OCI-M2 (cell line): ENCODE measurements at regions not wholly inside any gene's neighbourhood (a gene's known extent, or its start where the extent isn't known, plus 50 kb on each side); places are given as distances from the start of the nearest gene placed in this dataset.
"Not testable (repeated sequence)": the region's sequence is repeated elsewhere in the genome, so short reads cannot be mapped to it uniquely, and the experiment has no call there.

Source experiments
- DNase-seq: peaks from one replicate; lab custom pipeline; 2025; ENCODE audit not compliant: unreplicated experiment; lab: John Stamatoyannopoulos, UW

DNA sequence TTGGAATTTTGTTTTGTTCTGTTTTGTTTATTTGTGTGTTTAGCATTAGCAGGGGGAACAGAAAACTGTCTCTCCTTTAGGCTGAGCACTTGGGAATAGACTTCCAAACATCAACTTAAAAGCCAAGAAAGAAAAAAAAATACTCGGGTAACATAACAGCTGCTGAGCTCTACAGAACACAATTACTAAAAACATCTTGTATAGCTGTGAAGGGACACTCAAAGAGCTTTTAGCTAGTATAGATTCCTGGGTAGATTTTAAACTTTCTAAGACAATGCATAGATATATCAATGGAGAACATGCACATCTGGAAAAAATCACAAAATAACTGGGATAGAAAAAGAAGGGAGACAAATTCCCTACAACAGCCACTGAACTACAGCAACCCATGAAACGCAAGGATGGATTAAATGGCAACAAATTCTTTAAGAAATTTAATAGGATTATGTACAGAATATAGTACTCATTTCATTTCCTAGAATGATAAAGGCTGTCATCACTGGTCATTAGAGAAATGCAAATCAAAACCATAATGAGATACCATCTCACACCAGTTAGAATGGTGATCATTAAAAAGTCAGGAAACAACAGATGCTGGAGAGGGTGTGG, 174.3 kb upstream of the KRR1 start:
- no peak for DNase-seq

DNA sequence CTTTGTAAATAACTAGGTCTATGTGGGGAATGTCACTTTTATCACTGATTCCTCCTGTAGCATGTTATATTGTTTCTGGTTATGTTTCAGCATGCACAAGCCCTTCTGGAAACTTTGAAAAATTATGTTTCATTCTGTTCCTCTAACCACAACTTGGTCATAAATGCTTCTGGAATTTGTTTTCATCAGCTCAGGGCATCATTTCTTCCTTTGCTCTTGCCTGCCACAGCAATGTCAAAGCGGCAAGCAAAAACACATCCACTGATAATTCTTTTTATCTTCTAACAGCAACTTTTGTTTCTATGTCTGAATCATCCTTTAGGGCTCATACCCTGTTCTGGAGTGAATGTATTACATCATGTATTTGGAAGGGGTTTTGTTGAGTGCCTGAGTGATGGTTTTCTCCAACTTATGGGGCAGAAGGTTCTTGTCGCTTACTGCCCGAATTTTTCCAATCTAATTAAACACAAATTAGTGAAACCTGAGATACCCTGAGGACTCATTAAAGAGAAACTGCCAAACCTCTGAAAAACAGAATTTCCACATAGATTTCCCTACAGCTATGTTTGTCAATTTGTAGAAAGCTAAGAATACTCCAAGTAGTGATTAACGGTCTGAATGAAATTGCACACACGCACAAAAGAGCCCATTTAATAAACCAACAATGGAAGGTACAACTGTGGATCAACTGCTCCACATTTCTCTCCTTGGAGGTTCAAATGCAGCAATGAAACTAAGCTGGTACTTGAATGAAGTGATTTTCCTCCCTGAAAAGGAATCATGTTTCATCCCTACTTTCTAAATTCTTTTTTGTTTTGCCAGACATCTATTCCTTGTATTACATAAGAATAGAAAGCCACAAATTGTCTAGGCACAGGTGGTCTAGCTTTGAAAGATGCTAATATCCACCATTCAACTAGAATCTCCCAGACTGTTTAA, 173.5 kb upstream of the KRR1 start:
- DNase-seq = no peak

DNA sequence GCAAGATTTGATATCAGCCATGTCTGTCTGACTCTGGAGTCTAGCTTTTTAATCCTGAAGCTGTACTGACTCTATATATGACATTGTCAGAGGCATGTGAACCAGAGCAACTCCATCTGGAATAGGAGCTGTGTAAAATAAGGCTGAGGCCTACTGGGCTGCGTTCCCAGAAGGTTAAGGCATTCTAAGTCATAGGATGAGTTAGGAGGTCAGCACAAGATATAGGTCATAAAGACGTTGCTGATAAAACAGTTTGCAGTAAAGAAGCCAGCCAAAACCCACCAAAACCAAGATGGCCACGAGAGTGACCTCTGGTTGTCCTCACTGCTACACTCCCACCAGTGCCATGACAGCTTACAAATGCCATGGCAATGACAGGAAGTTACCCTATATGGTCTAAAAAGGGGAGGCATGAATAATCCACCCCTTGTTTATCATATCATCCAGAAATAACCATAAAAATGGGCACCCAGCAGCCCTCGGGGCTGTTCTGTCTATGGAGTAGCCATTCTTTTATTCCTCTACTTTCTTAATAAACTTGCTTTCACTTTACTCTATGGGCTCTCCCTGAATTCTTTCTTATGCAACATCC, 172.7 kb upstream of the KRR1 start:
- not testable (repeated sequence) for DNase-seq

DNA sequence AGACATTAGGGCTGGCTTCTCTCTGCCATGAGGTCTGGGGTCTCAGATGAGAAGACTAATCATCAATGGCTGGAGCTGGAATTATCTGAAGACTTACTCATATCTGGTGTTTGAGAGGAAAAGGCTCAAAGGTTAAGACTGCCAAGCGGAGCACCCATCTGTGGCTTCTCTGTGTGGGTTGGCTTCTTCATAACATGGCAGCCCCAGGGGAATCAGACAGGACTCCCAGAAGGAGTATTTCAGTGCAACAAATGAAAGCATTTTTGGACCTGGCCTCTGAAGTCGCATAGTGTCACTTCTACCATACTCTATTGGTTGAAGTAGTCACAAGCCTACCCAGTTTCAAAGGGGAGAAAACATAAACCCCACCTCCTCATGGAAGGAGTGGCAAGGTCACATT, 171.8 kb upstream of the KRR1 start:
- no peak for DNase-seq

GRCh38 chr12:75677522-75677921, 166.1 kb upstream of the KRR1 start:
- DNase-seq = no peak

DNA sequence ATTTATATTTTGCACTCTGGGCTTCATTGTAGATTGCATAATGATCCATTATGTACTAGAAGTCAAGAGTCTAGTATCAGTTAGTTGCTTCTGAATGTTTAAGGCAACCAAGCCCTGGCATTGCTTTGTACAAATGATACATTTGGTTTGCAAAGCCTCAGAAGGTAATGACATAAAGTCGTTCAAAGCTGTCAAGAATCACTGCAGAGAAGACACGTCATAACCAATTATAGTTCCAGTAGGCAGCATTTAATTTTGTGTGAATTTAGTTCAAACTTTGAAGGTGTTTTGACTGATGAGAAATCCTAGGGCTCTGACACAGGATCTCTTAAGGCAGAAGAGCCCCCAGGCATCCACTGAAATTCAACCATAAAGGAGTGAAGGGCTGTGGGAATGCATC, 163.0 kb upstream of the KRR1 start:
- DNase-seq = no peak

- DNase-seq = no peak
Observed at GRCh38 chr12:75672200-75672599, 160.8 kb upstream of the KRR1 start.

DNA sequence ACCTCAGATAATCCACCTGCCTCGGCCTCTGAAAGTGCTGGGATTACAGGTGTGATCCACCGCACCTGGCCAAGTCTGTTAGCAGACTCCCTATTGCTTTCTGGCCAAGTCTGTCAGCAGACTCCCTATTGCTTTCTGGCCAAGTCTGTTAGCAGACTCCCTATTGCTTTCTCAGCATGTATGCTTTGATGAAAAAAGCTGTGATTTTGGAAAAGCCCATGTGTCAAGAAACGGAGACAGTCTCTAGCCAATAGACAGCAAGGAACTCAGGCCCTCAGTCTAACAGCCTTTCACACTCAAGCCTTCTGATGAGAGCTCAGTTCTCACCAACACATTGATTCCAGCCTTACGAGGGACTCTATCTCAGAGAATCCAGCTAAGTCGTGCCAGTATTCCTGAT, 158.8 kb upstream of the KRR1 start:
- DNase-seq = no peak

- DNase-seq = no peak
Observed at GRCh38 chr12:75666939-75667334, 155.5 kb upstream of the KRR1 start.

- DNase-seq = no peak
Observed at GRCh38 chr12:75666126-75666938, 154.9 kb upstream of the KRR1 start.

DNA sequence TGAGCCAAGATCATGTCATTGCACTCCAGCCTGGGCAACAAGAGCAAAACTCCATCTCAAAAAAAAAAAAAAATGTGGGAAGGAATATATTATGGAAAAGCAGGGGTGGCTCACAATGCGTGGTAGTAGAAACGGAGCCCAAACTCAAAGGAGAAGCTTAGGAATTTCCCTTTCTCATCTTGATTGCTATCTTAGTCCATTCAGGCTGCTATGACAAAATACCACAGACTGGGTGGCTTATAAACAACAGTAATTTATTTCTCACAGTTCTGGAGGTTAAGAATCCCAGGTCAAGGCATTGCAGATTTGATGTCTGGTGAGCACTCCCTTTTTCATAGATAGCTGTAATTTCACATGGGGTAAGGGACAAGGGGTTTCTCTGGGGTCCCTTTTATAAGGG, 153.8 kb upstream of the KRR1 start:
- DNase-seq = no peak

DNA sequence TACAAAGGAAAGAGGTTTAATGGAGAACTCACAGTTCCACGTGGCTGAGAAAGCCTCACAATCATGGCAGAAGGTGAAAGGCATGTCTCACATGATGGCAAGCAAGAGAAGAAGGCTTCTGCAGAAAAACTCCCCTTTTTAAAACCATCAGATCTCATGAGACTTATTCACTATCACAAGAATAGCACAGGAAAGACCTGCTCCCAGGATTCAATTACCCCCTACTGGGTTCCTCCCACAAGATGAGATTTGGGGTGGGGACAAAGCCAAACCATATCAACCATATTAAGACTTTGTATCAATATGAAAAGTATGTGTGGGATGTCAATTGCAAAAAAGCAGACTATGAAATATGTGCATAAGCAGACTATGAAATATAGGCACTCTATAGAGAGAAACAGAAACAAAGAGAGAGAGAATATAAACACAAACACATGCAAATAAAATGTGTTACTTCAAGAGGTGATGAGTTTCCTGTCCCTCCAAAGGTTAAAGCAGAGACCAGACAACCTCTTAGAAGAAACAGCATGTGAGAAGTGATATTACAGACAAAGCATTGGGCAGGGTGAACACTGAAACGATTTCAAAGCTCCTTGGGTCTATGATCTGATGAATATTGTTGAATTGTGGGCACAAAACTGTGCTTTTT, 151.2 kb upstream of the KRR1 start:
- no peak for DNase-seq

- no peak for DNase-seq
Observed at GRCh38 chr12:75661908-75662307, 150.5 kb upstream of the KRR1 start.

- DNase-seq = no peak
Observed at GRCh38 chr12:75660805-75661404, 149.5 kb upstream of the KRR1 start.

DNA sequence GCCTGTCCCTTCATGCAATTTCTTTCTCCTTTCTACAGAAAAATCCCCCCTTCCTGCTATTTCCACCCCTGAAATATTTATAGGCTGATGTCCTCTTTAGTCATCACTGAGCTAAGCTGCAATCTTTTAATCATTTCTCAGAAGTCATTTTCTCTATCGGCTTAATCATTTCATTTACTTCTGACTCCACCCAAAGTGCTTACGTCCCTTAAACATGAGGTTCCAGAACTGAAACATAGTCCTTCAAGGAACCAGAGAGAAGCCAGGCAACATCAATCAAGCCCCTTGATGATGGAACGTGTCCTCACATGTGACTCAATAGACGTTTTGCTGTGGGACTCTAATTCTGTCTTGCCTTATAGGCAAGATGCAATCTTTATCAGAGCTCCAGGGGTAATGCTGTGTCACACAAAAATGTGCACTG, 148.7 kb upstream of the KRR1 start:
- no peak for DNase-seq

DNA sequence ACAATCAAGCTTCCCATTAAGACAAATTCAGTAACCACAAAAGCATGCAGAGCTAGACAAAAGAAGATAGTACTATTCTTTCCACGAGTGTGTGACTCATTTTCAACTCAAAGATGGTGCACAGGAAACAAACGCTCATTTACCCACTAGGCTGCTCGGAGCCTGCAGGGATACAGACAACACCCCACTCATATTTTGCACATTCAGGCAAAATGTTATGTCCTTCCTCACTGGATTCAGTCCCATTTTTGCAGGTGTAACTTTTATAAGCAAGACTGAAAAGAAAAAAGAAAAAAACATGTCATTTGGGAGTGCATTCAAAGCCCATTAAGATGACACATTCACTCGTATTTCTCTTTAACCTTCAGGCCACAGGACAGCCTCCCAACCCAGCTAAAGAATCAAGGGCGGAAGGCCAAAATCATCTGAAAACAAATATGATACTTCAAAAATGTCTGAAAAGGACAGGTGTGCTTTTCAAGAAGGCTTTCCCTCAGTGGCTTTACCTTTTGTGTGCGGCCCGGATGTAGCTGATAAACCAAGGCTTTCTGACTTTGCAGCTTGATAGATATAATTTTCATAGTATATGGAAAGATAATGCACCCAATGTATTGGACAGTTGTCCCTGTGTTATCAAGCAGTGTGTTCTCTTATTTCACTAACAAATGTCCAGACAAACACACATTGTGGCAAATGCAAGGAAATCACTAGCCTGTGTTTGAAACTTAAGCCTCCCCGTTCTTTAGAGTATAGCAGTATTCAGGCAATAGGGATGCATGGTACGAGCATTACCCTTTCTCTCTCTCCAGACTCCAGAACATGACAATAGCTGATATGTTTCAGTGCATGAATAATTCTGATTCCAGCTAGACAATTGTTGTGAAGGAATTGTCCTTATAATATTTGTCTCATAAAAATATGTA, 147.8 kb upstream of the KRR1 start:
- DNase-seq = no peak

DNA sequence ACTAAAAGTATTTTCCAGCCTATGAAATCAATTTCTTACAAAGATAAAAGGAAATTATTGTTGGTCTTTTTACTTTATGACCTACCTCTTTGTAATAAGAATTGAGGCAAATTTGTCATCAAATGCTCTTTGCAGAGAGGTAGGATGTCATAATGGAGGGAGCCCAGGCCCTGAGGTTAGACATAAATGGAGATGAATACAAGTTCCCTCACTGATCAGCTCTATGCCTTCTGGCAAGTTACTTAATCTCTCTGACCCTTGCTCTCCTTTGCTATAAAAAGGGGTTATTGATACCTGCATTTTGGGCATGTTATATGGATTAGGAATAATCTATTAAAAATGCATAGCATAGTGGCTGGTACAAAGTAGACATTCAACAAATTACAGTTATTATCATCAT, 146.9 kb upstream of the KRR1 start:
- DNase-seq = no peak

- no peak for DNase-seq
Observed at GRCh38 chr12:75657831-75658230, 146.4 kb upstream of the KRR1 start.

GRCh38 chr12:75657354-75657753, 145.9 kb upstream of the KRR1 start:
- not testable (repeated sequence) for DNase-seq
